ENCODE measurements at regions not wholly inside any gene's neighbourhood (a gene's known extent, or its start where the extent isn't known, plus 50 kb on each side); places are given as distances from the start of the nearest gene placed in this dataset.

- TF ChIP-seq CTCF (IDR thresholded peaks at IDR 0.05) (no peak), POLR2A (IDR thresholded peaks at IDR 0.05) (no peak)
Measured at GRCh38 chr3:34305266-34305665, 506.8 kb downstream of the PDCD6IP start.

All from lower leg skin (tissue), 3 donors.